ENCODE measurements at regions not wholly inside any gene's neighbourhood (a gene's known extent, or its start where the extent isn't known, plus 50 kb on each side); places are given as distances from the start of the nearest gene placed in this dataset.
A peak's percentile ranks its signal among the peaks of the same experiment; 100 is the strongest.

- Histone ChIP-seq H2AFZ (ENCODE audit: low read length) (no peak overlapping the region), H2AK5ac (ENCODE audit: insufficient read length, low read length) (no peak overlapping the region), H3K4me1 (ENCODE audit: insufficient read depth, low read length) (no peaks in the 10 kb centered on the region), H2BK5ac (ENCODE audit: insufficient read length, low read length) (no peak overlapping the region), H3K23me2 (ENCODE audit: insufficient read length, low read depth, low read length, poor library complexity, severe bottlenecking) (no peaks in the 10 kb centered on the region), H3K9ac (ENCODE audit: extremely low read depth, insufficient read length, low read length) (no peak overlapping the region), H3K14ac (ENCODE audit: insufficient read depth, low read length) (no peak overlapping the region), H4K91ac (ENCODE audit: insufficient read length, low read depth, low read length) (no peak overlapping the region), H2BK15ac (ENCODE audit: low read depth, low read length) (no peak overlapping the region), H4K5ac (ENCODE audit: insufficient read length, low read depth, low read length) (no peak overlapping the region), H4K8ac (replicated peaks; ENCODE audit: insufficient read length, low read depth, low read length) (no peak overlapping the region), H3K79me2 (ENCODE audit: insufficient read depth, low read length) (no peaks in the 10 kb centered on the region), H3K79me1 (ENCODE audit: insufficient read depth, low read depth, low read length, poor library complexity, severe bottlenecking) (no peaks in the 10 kb centered on the region), H3K27me3 (ENCODE audit: insufficient read depth, low read length) (no peaks in the 10 kb centered on the region), H3K23ac (ENCODE audit: insufficient read length, low read depth, low read length) (no peak overlapping the region), H3K4ac (ENCODE audit: low read depth, low read length) (no peak overlapping the region), H3K18ac (ENCODE audit: insufficient read length, low read depth, low read length) (no peak overlapping the region), H3K56ac (ENCODE audit: insufficient read length, low read depth, low read length) (no peak overlapping the region), H3K27ac (ENCODE audit: insufficient read length, low read depth, low read length) (no peak overlapping the region), H2BK12ac (ENCODE audit: insufficient read length, low read depth, low read length) (no peak overlapping the region), H3K9me3 (ENCODE audit: control insufficient read depth, low read depth, low read length) (no peaks in the 10 kb centered on the region), H4K20me1 (ENCODE audit: control insufficient read depth, insufficient read depth, insufficient read length) (no peaks in the 10 kb centered on the region), H3K4me2 (ENCODE audit: insufficient read depth, insufficient read length, low read length) (no peak overlapping the region), H2BK120ac (ENCODE audit: low read depth, low read length, poor library complexity, severe bottlenecking) (no peak overlapping the region), H3T11ph (ENCODE audit: low read length) (no peak overlapping the region), H2BK20ac (ENCODE audit: low read depth, low read length, poor library complexity, severe bottlenecking) (no peak overlapping the region)
- Mint-ChIP-seq H3K27me3 (ENCODE audit: low read depth) (no peaks in the 10 kb centered on the region), H3K9me3 (no peaks in the 10 kb centered on the region), H3K27ac (no peak overlapping the region), H3K4me3 (no peak overlapping the region), H3K4me1 (peaks cover 0 to 3% of the 10 kb centered on the region in 2 experiments; a peak in 1 of 4 replicates), H3K36me3 (ENCODE audit: insufficient read depth in 1 of 3, low read depth in 3 of 3) (no peaks in the 10 kb centered on the region)
- no peak for DNase-seq
- peak; percentile 64 for TF ChIP-seq CTCF (conservative IDR thresholded peaks at IDR 0.05)
- WGBS (ENCODE audit: extremely low coverage, insufficient read length, low lambda C conversion rate), result no CpG with 5 or more reads among the region's 1 CpG
Observed at GRCh38 chr5:66239034-66239433, 94.9 kb downstream of the SREK1 start.

Data from H9 (cell line).